Ureter (tissue), 1 donor: ENCODE measurements at regions not wholly inside any gene's neighbourhood (a gene's known extent, or its start where the extent isn't known, plus 50 kb on each side); places are given as distances from the start of the nearest gene placed in this dataset.
"Not testable (repeated sequence)": the region's sequence is repeated elsewhere in the genome, so short reads cannot be mapped to it uniquely, and the experiment has no call there.

Experiments used
- DNase-seq: peaks from one replicate; pipeline ENCODE4 v3.0.0-alpha.2; 2020; ENCODE audit warnings: low spot score
- donor health status: DM: yes; HTN: yes; CAD: no.

- DNase-seq = no peak
These were observed 486.3 kb upstream of the MARCKS start for GRCh38 chr6:113370508-113371502.

GRCh38 chr6:113375466-113375865, 481.7 kb upstream of the MARCKS start:
- not testable (repeated sequence) for DNase-seq

GRCh38 chr6:113375950-113376846, 480.9 kb upstream of the MARCKS start:
- no peak for DNase-seq

- no peak for DNase-seq
These were observed 480.3 kb upstream of the MARCKS start for GRCh38 chr6:113376847-113377165.

- DNase-seq = no peak
These were observed 479.7 kb upstream of the MARCKS start for GRCh38 chr6:113377362-113377942.

GRCh38 chr6:113380591-113380990, 476.6 kb upstream of the MARCKS start:
- no peak for DNase-seq

GRCh38 chr6:113381232-113381631, 475.9 kb upstream of the MARCKS start:
- DNase-seq = no peak

- DNase-seq = peak; percentile 56
These were observed 475.2 kb upstream of the MARCKS start for GRCh38 chr6:113381959-113382358.

GRCh38 chr6:113383701-113384100, 473.4 kb upstream of the MARCKS start:
- DNase-seq = no peak

- DNase-seq = no peak
These were observed 472.1 kb upstream of the MARCKS start for GRCh38 chr6:113385020-113385431.

- DNase-seq = no peak
These were observed 468.1 kb upstream of the MARCKS start for GRCh38 chr6:113388996-113389395.

GRCh38 chr6:113392551-113393055, 464.5 kb upstream of the MARCKS start:
- no peak for DNase-seq

- DNase-seq = no peak
These were observed 462.9 kb upstream of the MARCKS start for GRCh38 chr6:113394216-113394615.

GRCh38 chr6:113394729-113395128, 462.4 kb upstream of the MARCKS start:
- no peak for DNase-seq

GRCh38 chr6:113396730-113397129, 460.4 kb upstream of the MARCKS start:
- DNase-seq = no peak

- DNase-seq = no peak
These were observed 459.9 kb upstream of the MARCKS start for GRCh38 chr6:113397236-113397635.

GRCh38 chr6:113401231-113401630, 455.9 kb upstream of the MARCKS start:
- DNase-seq = no peak

- no peak for DNase-seq
These were observed 454.6 kb upstream of the MARCKS start for GRCh38 chr6:113402544-113402943.

- no peak for DNase-seq
These were observed 453.1 kb upstream of the MARCKS start for GRCh38 chr6:113403966-113404595.

GRCh38 chr6:113405326-113406047, 451.7 kb upstream of the MARCKS start:
- DNase-seq = no peak
